Limb (tissue), 2 donors: ENCODE measurements at regions not wholly inside any gene's neighbourhood (a gene's known extent, or its start where the extent isn't known, plus 50 kb on each side); places are given as distances from the start of the nearest gene placed in this dataset.
"Not testable (repeated sequence)": the region's sequence is repeated elsewhere in the genome, so short reads cannot be mapped to it uniquely, and the experiment has no call there.

Experiments
- DNase-seq, 2 donors: peaks; one replicate each; pipeline ENCODE4 v3.0.0-alpha.2; 2016; ENCODE audit errors: extremely low spot score in 2 of 2

GRCh38 chr6:47180633-47181032 is 129.1 kb downstream of the TNFRSF21 start:
- no peak for DNase-seq

- no peak for DNase-seq
These were observed 130.4 kb downstream of the TNFRSF21 start for GRCh38 chr6:47179286-47179685.

GRCh38 chr6:47175656-47176055 is 133.5 kb upstream of the ADGRF1 start:
- DNase-seq, result no peak

- DNase-seq, result no peak
These were observed 132.4 kb upstream of the ADGRF1 start for GRCh38 chr6:47174502-47175023.

- DNase-seq, result not testable (repeated sequence)
These were observed 131.9 kb upstream of the ADGRF1 start for GRCh38 chr6:47174063-47174462.

- DNase-seq, result not testable (repeated sequence)
These were observed 131.0 kb upstream of the ADGRF1 start for GRCh38 chr6:47173145-47173544.

GRCh38 chr6:47170617-47170947 is 128.4 kb upstream of the ADGRF1 start:
- no peak for DNase-seq

- DNase-seq, result no peak
These were observed 127.9 kb upstream of the ADGRF1 start for GRCh38 chr6:47169785-47170616.

GRCh38 chr6:47168180-47168579 is 126.0 kb upstream of the ADGRF1 start:
- no peak for DNase-seq

- no peak for DNase-seq
These were observed 123.8 kb upstream of the ADGRF1 start for GRCh38 chr6:47165918-47166317.

- no peak for DNase-seq
These were observed 122.7 kb upstream of the ADGRF1 start for GRCh38 chr6:47164877-47165276.

- DNase-seq, result no peak
These were observed 121.4 kb upstream of the ADGRF1 start for GRCh38 chr6:47163536-47163935.

GRCh38 chr6:47162793-47163192 is 120.7 kb upstream of the ADGRF1 start:
- no peak for DNase-seq

- DNase-seq, result no peak
These were observed 120.1 kb upstream of the ADGRF1 start for GRCh38 chr6:47162231-47162630.

GRCh38 chr6:47161176-47161687 is 119.1 kb upstream of the ADGRF1 start:
- DNase-seq, result no peak

GRCh38 chr6:47160702-47161101 is 118.6 kb upstream of the ADGRF1 start:
- DNase-seq, result no peak

GRCh38 chr6:47159763-47160162 is 117.6 kb upstream of the ADGRF1 start:
- no peak for DNase-seq

- DNase-seq, result no peak
These were observed 115.6 kb upstream of the ADGRF1 start for GRCh38 chr6:47157653-47158219.

GRCh38 chr6:47157063-47157462 is 114.9 kb upstream of the ADGRF1 start:
- no peak for DNase-seq

GRCh38 chr6:47156196-47156595 is 114.1 kb upstream of the ADGRF1 start:
- DNase-seq, result no peak

- DNase-seq, result no peak
These were observed 111.2 kb upstream of the ADGRF1 start for GRCh38 chr6:47153404-47153755.

GRCh38 chr6:47152666-47153403 is 110.7 kb upstream of the ADGRF1 start:
- DNase-seq, result no peak
